Parathyroid adenoma (tissue), 2 donors: ENCODE measurements at regions not wholly inside any gene's neighbourhood (a gene's known extent, or its start where the extent isn't known, plus 50 kb on each side); places are given as distances from the start of the nearest gene placed in this dataset.
"Not testable (repeated sequence)": the region's sequence is repeated elsewhere in the genome, so short reads cannot be mapped to it uniquely, and the experiment has no call there.

Experiments
- H2AFZ ChIP-seq: fragments of 300-600 bp; sonication (generic); one replicate; pipeline ENCODE4 v1.7.0; 2017; ENCODE audit warnings: antibody characterized with exemption, mild to moderate bottlenecking
- H3K27ac ChIP-seq: fragments of 300-600 bp; sonication (generic); one replicate; pipeline ENCODE4 v1.7.0; 2017
- H3K27me3 ChIP-seq: fragments of 300-600 bp; sonication (generic); one replicate; pipeline ENCODE4 v1.7.0; 2017; ENCODE audit warnings: low read length; ENCODE audit not compliant: control insufficient read depth, insufficient read depth
- H3K36me3 ChIP-seq: fragments of 300-600 bp; sonication (generic); one replicate; pipeline ENCODE4 v1.7.0; 2017; ENCODE audit warnings: low read length; ENCODE audit not compliant: control insufficient read depth, insufficient read depth
- H3K4me1 ChIP-seq: fragments of 300-600 bp; sonication (generic); one replicate; pipeline ENCODE4 v1.7.0; 2017; ENCODE audit warnings: control low read depth
- H3K4me2 ChIP-seq: fragments of 300-600 bp; sonication (generic); one replicate; pipeline ENCODE4 v1.7.0; 2017; ENCODE audit warnings: low read length
- H3K4me3 ChIP-seq: fragments of 300-600 bp; sonication (generic); one replicate; pipeline ENCODE4 v1.7.0; 2017; ENCODE audit warnings: low read depth, low read length
- H3K79me2 ChIP-seq: fragments of 300-600 bp; sonication (generic); one replicate; pipeline ENCODE4 v1.7.0; 2017; ENCODE audit warnings: control low read depth
- H3K9ac ChIP-seq: fragments of 300-600 bp; sonication (generic); one replicate; pipeline ENCODE4 v1.7.0; 2017; ENCODE audit warnings: mild to moderate bottlenecking
- H3K9me3 ChIP-seq: fragments of 300-600 bp; sonication (generic); one replicate; pipeline ENCODE4 v1.7.0; 2017; ENCODE audit warnings: low read length; ENCODE audit not compliant: control insufficient read depth
- TF ChIP-seq, protein P1 (sequence below): fragments of 300-600 bp; sonication (generic); IDR thresholded peaks from one replicate; pipeline ENCODE4 v1.7.0; 2017; ENCODE audit warnings: antibody characterized with exemption, mild to moderate bottlenecking
- donor health status: primary hyperparathyroidism.

DNA sequence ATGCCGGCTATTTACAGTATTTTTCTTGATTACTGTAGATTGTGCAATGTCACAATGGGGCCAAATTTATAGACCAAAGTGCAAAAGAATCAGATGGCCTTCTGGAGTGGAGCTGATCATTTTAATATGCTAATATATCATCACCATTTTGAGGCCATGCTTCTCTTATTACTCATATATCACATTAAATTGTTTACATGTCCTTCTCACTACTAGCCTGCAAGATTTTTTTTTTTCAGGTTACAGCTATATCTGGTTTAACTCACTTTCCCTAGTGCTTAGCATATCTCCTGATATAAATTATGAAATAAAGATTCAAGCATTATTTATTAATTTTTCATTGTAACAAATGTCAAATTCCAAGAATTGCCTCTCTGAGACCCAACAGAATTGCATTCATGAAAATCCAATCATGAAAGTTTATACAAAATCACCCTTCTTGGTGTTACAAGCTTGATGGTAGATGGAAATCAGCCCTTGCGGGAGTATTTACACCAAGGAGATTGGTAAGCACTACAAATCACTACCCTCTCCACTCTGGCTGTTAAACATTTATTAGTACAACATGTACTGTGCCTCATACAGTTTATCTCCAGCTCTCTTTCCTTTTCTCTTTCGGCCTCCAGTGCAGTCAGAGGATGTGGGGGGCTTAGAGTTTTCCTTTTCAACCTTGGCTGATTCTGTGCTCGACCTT lies 703.9 kb downstream of the BRINP1 start:
- no peaks in the 10 kb centered on the region for H3K79me2 ChIP-seq
- no peaks in the 10 kb centered on the region for H3K4me1 ChIP-seq
- no peaks in the 10 kb centered on the region for H3K36me3 ChIP-seq

DNA sequence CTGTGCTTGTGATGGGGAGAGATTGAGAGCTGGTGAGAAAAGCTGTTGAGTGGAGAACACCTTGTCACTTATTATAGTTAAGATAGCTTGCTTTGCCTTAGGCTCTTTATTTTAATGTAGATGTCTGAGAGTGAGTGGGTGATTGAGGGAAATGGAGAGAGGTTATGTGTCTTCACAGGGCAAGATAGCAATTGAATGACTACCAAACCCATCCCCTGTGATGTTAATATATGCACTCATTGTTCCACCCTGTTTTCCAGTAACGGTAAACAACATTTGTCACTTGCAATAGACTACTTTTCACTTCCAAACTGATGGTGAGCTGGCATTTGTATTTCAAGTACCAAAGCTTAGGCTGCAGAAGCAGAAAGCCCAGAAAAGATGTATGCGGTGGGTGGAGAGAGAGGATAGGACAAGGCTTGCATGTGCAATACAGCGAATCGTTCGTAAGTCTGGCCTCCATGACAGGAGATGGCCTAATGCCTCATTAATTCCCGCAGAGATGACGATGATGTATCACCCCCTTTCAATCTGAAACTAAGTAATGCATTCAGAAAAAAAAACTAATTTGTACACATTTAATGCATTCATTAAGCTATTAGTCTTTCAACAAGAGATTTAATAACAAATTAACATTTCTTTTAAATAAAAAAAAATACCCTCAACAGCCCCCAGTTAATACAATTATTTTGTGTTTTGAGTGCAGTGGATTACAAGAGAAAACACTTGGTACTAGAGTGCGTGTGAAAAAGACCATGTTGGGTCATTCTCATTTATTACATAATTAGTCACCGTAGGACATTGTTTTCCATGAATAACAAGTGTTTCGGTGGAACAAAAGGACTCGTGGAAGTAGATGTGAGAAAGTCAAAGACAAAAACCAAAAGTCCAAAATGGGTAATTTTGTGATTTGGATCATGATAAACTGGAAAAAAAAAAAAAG lies 699.0 kb downstream of the BRINP1 start:
- no peak overlapping the region for H3K27ac ChIP-seq
- TF ChIP-seq, protein P1, sequence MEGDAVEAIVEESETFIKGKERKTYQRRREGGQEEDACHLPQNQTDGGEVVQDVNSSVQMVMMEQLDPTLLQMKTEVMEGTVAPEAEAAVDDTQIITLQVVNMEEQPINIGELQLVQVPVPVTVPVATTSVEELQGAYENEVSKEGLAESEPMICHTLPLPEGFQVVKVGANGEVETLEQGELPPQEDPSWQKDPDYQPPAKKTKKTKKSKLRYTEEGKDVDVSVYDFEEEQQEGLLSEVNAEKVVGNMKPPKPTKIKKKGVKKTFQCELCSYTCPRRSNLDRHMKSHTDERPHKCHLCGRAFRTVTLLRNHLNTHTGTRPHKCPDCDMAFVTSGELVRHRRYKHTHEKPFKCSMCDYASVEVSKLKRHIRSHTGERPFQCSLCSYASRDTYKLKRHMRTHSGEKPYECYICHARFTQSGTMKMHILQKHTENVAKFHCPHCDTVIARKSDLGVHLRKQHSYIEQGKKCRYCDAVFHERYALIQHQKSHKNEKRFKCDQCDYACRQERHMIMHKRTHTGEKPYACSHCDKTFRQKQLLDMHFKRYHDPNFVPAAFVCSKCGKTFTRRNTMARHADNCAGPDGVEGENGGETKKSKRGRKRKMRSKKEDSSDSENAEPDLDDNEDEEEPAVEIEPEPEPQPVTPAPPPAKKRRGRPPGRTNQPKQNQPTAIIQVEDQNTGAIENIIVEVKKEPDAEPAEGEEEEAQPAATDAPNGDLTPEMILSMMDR, result no peak
- no peaks in the 10 kb centered on the region for H3K9me3 ChIP-seq
- H3K4me1 ChIP-seq, result no peaks in the 10 kb centered on the region
- H3K4me2 ChIP-seq, result no peak overlapping the region
- H3K79me2 ChIP-seq, result no peaks in the 10 kb centered on the region
- no peak overlapping the region for H2AFZ ChIP-seq
- H3K27me3 ChIP-seq, result no peaks in the 10 kb centered on the region
- no peak overlapping the region for H3K4me3 ChIP-seq
- H3K36me3 ChIP-seq, result no peaks in the 10 kb centered on the region
- no peak overlapping the region for H3K9ac ChIP-seq

More for the DNA sequence above, 703.9 kb downstream of the BRINP1 start:
- Histone ChIP-seq H3K27me3 (no peaks in the 10 kb centered on the region), H3K9ac (no peak overlapping the region), H3K9me3 (no peaks in the 10 kb centered on the region), H3K4me3 (no peak overlapping the region), H2AFZ (no peak overlapping the region), H3K27ac (no peak overlapping the region), H3K4me2 (no peak overlapping the region)
- TF ChIP-seq, protein P1, result no peak

DNA sequence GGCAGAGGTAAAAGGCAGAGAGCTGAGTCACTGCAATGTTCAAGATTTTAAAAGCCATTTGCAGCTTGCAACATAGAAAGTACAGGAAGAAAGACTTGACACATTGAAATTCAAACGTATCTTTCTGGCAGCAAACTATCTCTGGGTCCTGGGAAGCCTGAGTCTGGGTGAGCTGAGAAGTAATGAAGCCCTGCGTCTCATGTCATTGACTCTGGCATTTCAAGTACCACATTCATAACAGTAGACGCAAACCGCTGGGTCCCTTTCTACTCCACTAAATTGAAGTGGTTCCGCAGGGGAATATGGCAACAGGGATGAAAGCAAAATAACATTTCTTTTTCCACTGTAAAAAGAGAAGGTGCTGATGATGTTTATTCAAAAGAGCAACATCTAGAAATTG lies 694.3 kb downstream of the BRINP1 start:
- Histone ChIP-seq H3K9me3 (no peaks in the 10 kb centered on the region), H3K27ac (no peak overlapping the region), H3K4me2 (no peak overlapping the region), H3K4me3 (no peak overlapping the region), H3K4me1 (no peaks in the 10 kb centered on the region), H3K9ac (no peak overlapping the region), H3K27me3 (no peaks in the 10 kb centered on the region), H3K36me3 (no peaks in the 10 kb centered on the region), H2AFZ (no peak overlapping the region), H3K79me2 (no peaks in the 10 kb centered on the region)
- TF ChIP-seq, protein P1, result no peak

DNA sequence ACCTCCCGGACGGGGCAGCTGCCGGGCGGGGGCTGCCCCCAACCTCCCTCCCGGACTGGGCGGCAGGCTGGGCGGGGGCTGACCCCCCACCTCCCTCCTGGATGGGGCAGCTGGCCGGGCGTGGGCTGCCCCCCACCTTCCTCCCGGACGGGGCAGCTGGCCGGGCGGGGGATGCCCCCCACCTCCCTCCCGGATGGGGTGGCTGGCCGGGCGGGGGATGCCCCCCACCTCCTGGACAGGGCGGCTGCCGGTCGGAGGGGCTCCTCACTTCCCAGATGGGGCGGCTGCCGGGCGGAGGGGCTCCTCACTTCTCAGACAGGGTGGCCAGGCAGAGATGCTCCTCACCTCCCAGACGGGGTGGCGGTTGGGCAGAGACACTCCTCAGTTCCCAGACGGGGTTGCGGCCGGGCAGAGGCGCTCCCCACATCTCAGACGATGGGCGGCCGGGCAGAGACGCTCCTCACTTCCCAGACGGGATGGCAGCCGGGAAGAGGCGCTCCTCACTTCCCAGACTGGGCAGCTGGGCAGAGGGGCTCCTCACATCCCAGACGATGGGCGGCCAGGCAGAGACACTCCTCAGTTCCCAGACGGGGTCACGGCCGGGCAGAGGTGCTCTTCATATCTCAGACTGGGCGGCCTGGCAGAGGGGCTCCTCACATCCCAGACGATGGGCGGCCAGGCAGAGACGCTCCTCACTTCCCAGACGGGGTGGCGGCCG lies 691.1 kb downstream of the BRINP1 start:
- H3K4me2 ChIP-seq, H3K9me3 ChIP-seq, H3K36me3 ChIP-seq, H2AFZ ChIP-seq, H3K27ac ChIP-seq, H3K27me3 ChIP-seq, H3K9ac ChIP-seq, H3K79me2 ChIP-seq, H3K4me1 ChIP-seq, H3K4me3 ChIP-seq: not testable (repeated sequence)

DNA sequence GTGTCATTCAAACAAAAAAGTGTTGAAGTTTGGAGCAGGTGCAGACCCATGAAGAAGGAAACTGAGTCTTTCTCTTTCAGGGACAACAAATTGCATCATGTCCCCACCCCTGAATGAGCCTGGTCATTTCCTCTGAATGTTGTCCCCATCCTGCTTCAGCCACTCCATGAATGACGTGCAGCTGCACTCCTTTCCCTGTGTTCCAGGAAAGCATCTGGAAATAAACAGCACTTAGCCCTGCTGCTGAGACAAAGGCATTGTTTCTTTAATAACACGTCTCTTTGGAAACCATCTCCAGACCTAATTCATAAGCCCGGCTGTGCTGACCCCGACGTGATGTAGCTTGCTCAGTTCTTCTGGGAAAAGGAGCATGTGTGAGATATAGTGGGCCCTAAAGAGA lies 682.3 kb downstream of the BRINP1 start:
- TF ChIP-seq, protein P1, result no peak
- Histone ChIP-seq H2AFZ (no peak overlapping the region), H3K79me2 (no peaks in the 10 kb centered on the region), H3K4me1 (no peaks in the 10 kb centered on the region), H3K36me3 (no peaks in the 10 kb centered on the region), H3K4me2 (no peak overlapping the region), H3K27ac (no peak overlapping the region), H3K9me3 (no peaks in the 10 kb centered on the region), H3K27me3 (peaks cover 3% of the 10 kb centered on the region), H3K9ac (no peak overlapping the region), H3K4me3 (no peak overlapping the region)
